Activated CD8-positive, alpha-beta memory T cell treated with anti-CD3 and anti-CD28 coated beads, Interleukin-2, amount 50 U/mL, for 24 hours (primary cell): ENCODE measurements at regions not wholly inside any gene's neighbourhood (a gene's known extent, or its start where the extent isn't known, plus 50 kb on each side); places are given as distances from the start of the nearest gene placed in this dataset.
A peak's percentile ranks its signal among the peaks of the same experiment; 100 is the strongest.
"Not testable (repeated sequence)": the region's sequence is repeated elsewhere in the genome, so short reads cannot be mapped to it uniquely, and the experiment has no call there.

Experiments used
- DNase-seq: peaks from one replicate; pipeline ENCODE4 v3.0.0-alpha.2; 2020; ENCODE audit errors: extremely low read depth

- DNase-seq = no peak
Observed at GRCh38 chr9:19938990-19939733, 150.3 kb upstream of the SLC24A2 start.

GRCh38 chr9:19937121-19937520 is 148.3 kb upstream of the SLC24A2 start:
- no peak for DNase-seq

GRCh38 chr9:19936598-19936997 is 147.8 kb upstream of the SLC24A2 start:
- DNase-seq = no peak

- DNase-seq = no peak
Observed at GRCh38 chr9:19935422-19935821, 146.6 kb upstream of the SLC24A2 start.

GRCh38 chr9:19934301-19934871 is 145.5 kb upstream of the SLC24A2 start:
- DNase-seq = no peak

- no peak for DNase-seq
Observed at GRCh38 chr9:19931098-19931890, 142.5 kb upstream of the SLC24A2 start.

GRCh38 chr9:19927560-19927959 is 138.7 kb upstream of the SLC24A2 start:
- DNase-seq = no peak

- DNase-seq = no peak
Observed at GRCh38 chr9:19926774-19927173, 137.9 kb upstream of the SLC24A2 start.

GRCh38 chr9:19925674-19926503 is 137.1 kb upstream of the SLC24A2 start:
- peak; percentile 61 for DNase-seq

- DNase-seq = no peak
Observed at GRCh38 chr9:19924080-19924479, 135.2 kb upstream of the SLC24A2 start.

- DNase-seq = no peak
Observed at GRCh38 chr9:19922476-19923118, 133.8 kb upstream of the SLC24A2 start.

- no peak for DNase-seq
Observed at GRCh38 chr9:19920401-19920800, 131.6 kb upstream of the SLC24A2 start.

GRCh38 chr9:19918630-19919029 is 129.8 kb upstream of the SLC24A2 start:
- no peak for DNase-seq

GRCh38 chr9:19914044-19914443 is 125.2 kb upstream of the SLC24A2 start:
- no peak for DNase-seq

- no peak for DNase-seq
Observed at GRCh38 chr9:19913151-19913550, 124.3 kb upstream of the SLC24A2 start.

- no peak for DNase-seq
Observed at GRCh38 chr9:19903076-19903475, 114.2 kb upstream of the SLC24A2 start.

- DNase-seq = no peak
Observed at GRCh38 chr9:19901586-19901985, 112.7 kb upstream of the SLC24A2 start.

- DNase-seq = no peak
Observed at GRCh38 chr9:19896161-19896560, 107.3 kb upstream of the SLC24A2 start.

GRCh38 chr9:19895578-19895977 is 106.7 kb upstream of the SLC24A2 start:
- not testable (repeated sequence) for DNase-seq

- DNase-seq = no peak
Observed at GRCh38 chr9:19895006-19895405, 106.2 kb upstream of the SLC24A2 start.

GRCh38 chr9:19885608-19886007 is 96.8 kb upstream of the SLC24A2 start:
- no peak for DNase-seq
